Mesenchymal stem cell (in vitro differentiated cells and primary cell): ENCODE measurements at regions not wholly inside any gene's neighbourhood (a gene's known extent, or its start where the extent isn't known, plus 50 kb on each side); places are given as distances from the start of the nearest gene placed in this dataset.
"Not testable (repeated sequence)": the region's sequence is repeated elsewhere in the genome, so short reads cannot be mapped to it uniquely, and the experiment has no call there.

ENCODE experiments used
- DNase-seq: peaks from one replicate; pipeline ENCODE4 v3.0.0-alpha.2; 2013
- H2AFZ ChIP-seq: one replicate; pipeline ENCODE4 v1.6.1; 2013; ENCODE audit warnings: low read depth, mild to moderate bottlenecking, control low read depth, inconsistent platforms, low read length, moderate library complexity
- H2AK5ac ChIP-seq: 2 replicates; pipeline ENCODE4 v1.6.1; 2013; ENCODE audit warnings: low read length, moderate library complexity, mild to moderate bottlenecking, inconsistent platforms; ENCODE audit not compliant: severe bottlenecking
- H2BK120ac ChIP-seq: one replicate; pipeline ENCODE4 v1.6.1; 2013; ENCODE audit warnings: low read depth, mild to moderate bottlenecking, inconsistent platforms, low read length, moderate library complexity
- H2BK12ac ChIP-seq, 2 experiments: one replicate each; pipeline ENCODE4 v1.6.1; 2013; ENCODE audit warnings: inconsistent platforms in 2 of 2, low read length in 2 of 2, mild to moderate bottlenecking in 2 of 2, moderate library complexity in 2 of 2, control low read depth in 1 of 2
- H2BK15ac ChIP-seq: one replicate; pipeline ENCODE4 v1.6.1; 2013; ENCODE audit warnings: mild to moderate bottlenecking, low read depth, inconsistent platforms; ENCODE audit not compliant: poor library complexity, severe bottlenecking
- H2BK5ac ChIP-seq: 2 replicates; pipeline ENCODE4 v1.6.1; 2013; ENCODE audit warnings: low read depth, mild to moderate bottlenecking, low read length, control low read depth, inconsistent platforms; ENCODE audit not compliant: poor library complexity, severe bottlenecking
- H3K14ac ChIP-seq, 2 experiments: one replicate each; pipeline ENCODE4 v1.6.1; 2013; ENCODE audit warnings: inconsistent platforms in 2 of 2, low read length in 2 of 2, control low read depth in 1 of 2, mild to moderate bottlenecking in 1 of 2, moderate library complexity in 1 of 2
- H3K18ac ChIP-seq, 2 experiments: one replicate each; pipeline ENCODE4 v1.6.1; 2013; ENCODE audit warnings: inconsistent platforms in 2 of 2, low read length in 2 of 2, control low read depth in 1 of 2, low read depth in 1 of 2, mild to moderate bottlenecking in 1 of 2
- H3K23ac ChIP-seq, 2 experiments: one replicate each; pipeline ENCODE4 v1.6.1; 2013; ENCODE audit warnings: inconsistent platforms in 2 of 2, low read length in 2 of 2, mild to moderate bottlenecking in 2 of 2, moderate library complexity in 2 of 2, control low read depth in 1 of 2
- H3K27ac ChIP-seq: 2 replicates; pipeline ENCODE4 v1.5.1; 2013; ENCODE audit warnings: mild to moderate bottlenecking, moderate library complexity, low read length, control low read depth, inconsistent platforms; ENCODE audit not compliant: poor library complexity, severe bottlenecking
- H3K27me3 ChIP-seq, 2 experiments: 2 replicates each; pipeline versions ENCODE4 v1.6.1 to v1.7.0; 2013; ENCODE audit warnings: low read length in 2 of 2, mild to moderate bottlenecking in 2 of 2, moderate library complexity in 2 of 2, control low read depth in 1 of 2, inconsistent platforms in 1 of 2; ENCODE audit not compliant: control insufficient read depth in 1 of 2, insufficient read depth in 1 of 2
- H3K36me3 ChIP-seq, 2 experiments: 2 replicates each; pipeline versions ENCODE4 v1.6.1 to v1.7.0; 2013; ENCODE audit warnings: low read length in 2 of 2, control low read depth in 1 of 2, inconsistent platforms in 1 of 2, low read depth in 1 of 2, mild to moderate bottlenecking in 1 of 2; ENCODE audit not compliant: insufficient read depth in 2 of 2, control insufficient read depth in 1 of 2
- H3K4ac ChIP-seq, 2 experiments: one replicate each; pipeline ENCODE4 v1.6.1; 2013; ENCODE audit warnings: inconsistent platforms in 2 of 2, low read length in 2 of 2, mild to moderate bottlenecking in 2 of 2, moderate library complexity in 2 of 2, control low read depth in 1 of 2, low read depth in 1 of 2
- H3K4me1 ChIP-seq: 2 replicates; pipeline ENCODE4 v1.6.1; 2013; ENCODE audit warnings: low read depth, low read length, control low read depth; ENCODE audit not compliant: control insufficient read depth, insufficient read depth
- H3K4me2 ChIP-seq: 2 replicates; pipeline ENCODE4 v1.6.1; 2013; ENCODE audit warnings: low read length, mild to moderate bottlenecking, inconsistent platforms; ENCODE audit not compliant: poor library complexity, severe bottlenecking
- H3K4me3 ChIP-seq, 2 experiments: 2 replicates each; pipeline versions ENCODE4 v1.5.1 to v1.7.0; 2013; ENCODE audit warnings: low read length in 2 of 2, mild to moderate bottlenecking in 2 of 2, control low read depth in 1 of 2, low read depth in 1 of 2; ENCODE audit not compliant: insufficient read depth in 1 of 2
- H3K79me1 ChIP-seq: replicated peaks from 2 replicates; pipeline ENCODE4 v1.6.1; 2013; ENCODE audit warnings: mild to moderate bottlenecking, control low read depth, low read length, inconsistent platforms; ENCODE audit not compliant: poor library complexity, severe bottlenecking
- H3K9ac ChIP-seq: 2 replicates; pipeline ENCODE4 v1.7.0; 2013; ENCODE audit warnings: mild to moderate bottlenecking, low read length, moderate library complexity
- H3K9me3 ChIP-seq: 2 replicates; pipeline ENCODE4 v1.7.0; 2013; ENCODE audit warnings: mild to moderate bottlenecking, low read length; ENCODE audit not compliant: control insufficient read depth
- H4K8ac ChIP-seq: one replicate; pipeline ENCODE4 v1.6.1; 2013; ENCODE audit warnings: inconsistent platforms, mild to moderate bottlenecking, low read length, moderate library complexity
- H4K91ac ChIP-seq: one replicate; pipeline ENCODE4 v1.6.1; 2013; ENCODE audit warnings: mild to moderate bottlenecking, low read length, inconsistent platforms
- WGBS: methylation state at CpG from one replicate; pipeline ENCODE4 v1.1.7; 2013; ENCODE audit warnings: mixed read lengths; 5-methylcytosine and 5-hydroxymethylcytosine counted together

- H4K8ac ChIP-seq, H2BK120ac ChIP-seq, H2BK5ac ChIP-seq, H2AK5ac ChIP-seq, H3K79me1 ChIP-seq, H2BK12ac ChIP-seq, H2BK15ac ChIP-seq, H3K4ac ChIP-seq, H3K4me1 ChIP-seq, DNase-seq, H2AFZ ChIP-seq, H3K27me3 ChIP-seq, H3K14ac ChIP-seq, H3K27ac ChIP-seq, H3K9ac ChIP-seq, H4K91ac ChIP-seq, H3K4me2 ChIP-seq, H3K9me3 ChIP-seq, H3K4me3 ChIP-seq, H3K36me3 ChIP-seq, H3K18ac ChIP-seq, H3K23ac ChIP-seq: not testable (repeated sequence)
- WGBS: no CpG with 5 or more reads among the region's 8 CpGs
Measured at GRCh38 chr16:33980736-33981135, 521.3 kb downstream of the TP53TG3F start.

- H3K4me3 ChIP-seq, H2BK12ac ChIP-seq, H2BK120ac ChIP-seq, H3K27ac ChIP-seq, H3K9me3 ChIP-seq, H3K4me1 ChIP-seq, H3K36me3 ChIP-seq, H3K79me1 ChIP-seq, H3K9ac ChIP-seq, H3K27me3 ChIP-seq, H3K18ac ChIP-seq, H2AFZ ChIP-seq, H2BK15ac ChIP-seq, H3K23ac ChIP-seq, H3K4ac ChIP-seq, H3K14ac ChIP-seq, H2AK5ac ChIP-seq, H4K91ac ChIP-seq, H2BK5ac ChIP-seq, H3K4me2 ChIP-seq, DNase-seq, H4K8ac ChIP-seq: not testable (repeated sequence)
- WGBS: no CpG with 5 or more reads among the region's 5 CpGs
Measured at GRCh38 chr16:33984428-33984827, 525.0 kb downstream of the TP53TG3F start.

- H3K27me3 ChIP-seq, H3K14ac ChIP-seq, H2BK15ac ChIP-seq, H3K36me3 ChIP-seq, H4K8ac ChIP-seq, H3K18ac ChIP-seq, H3K79me1 ChIP-seq, H2BK5ac ChIP-seq, H3K23ac ChIP-seq, H2BK12ac ChIP-seq, H2AK5ac ChIP-seq, H3K4ac ChIP-seq, H4K91ac ChIP-seq, H3K4me2 ChIP-seq, DNase-seq, H3K4me1 ChIP-seq, H3K4me3 ChIP-seq, H3K9ac ChIP-seq, H2BK120ac ChIP-seq, H3K9me3 ChIP-seq, H3K27ac ChIP-seq, H2AFZ ChIP-seq: not testable (repeated sequence)
- no CpG with 5 or more reads among the region's 8 CpGs for WGBS
Measured at GRCh38 chr16:33986521-33986920, 527.1 kb downstream of the TP53TG3F start.

- H3K9me3 ChIP-seq, H3K14ac ChIP-seq, H3K23ac ChIP-seq, H2AFZ ChIP-seq, H3K36me3 ChIP-seq, H4K8ac ChIP-seq, DNase-seq, H3K79me1 ChIP-seq, H3K18ac ChIP-seq, H3K4me2 ChIP-seq, H3K4me1 ChIP-seq, H3K27ac ChIP-seq, H2BK5ac ChIP-seq, H2AK5ac ChIP-seq, H4K91ac ChIP-seq, H2BK15ac ChIP-seq, H2BK12ac ChIP-seq, H2BK120ac ChIP-seq, H3K9ac ChIP-seq, H3K4me3 ChIP-seq, H3K27me3 ChIP-seq, H3K4ac ChIP-seq: not testable (repeated sequence)
- WGBS: 79% methylated on average over 4 of the region's 13 CpGs
Measured at GRCh38 chr16:33987348-33987963, 528.0 kb downstream of the TP53TG3F start.
